ENCODE measurements at regions not wholly inside any gene's neighbourhood (a gene's known extent, or its start where the extent isn't known, plus 50 kb on each side); places are given as distances from the start of the nearest gene placed in this dataset.
"Not testable (repeated sequence)": the region's sequence is repeated elsewhere in the genome, so short reads cannot be mapped to it uniquely, and the experiment has no call there.

- Mint-ChIP-seq H3K36me3 (peaks cover 2% of the 10 kb centered on the region), H3K9me3 (peaks cover 6% of the 10 kb centered on the region), H3K4me1 (peaks cover 9% of the 10 kb centered on the region), H3K27ac (no peak overlapping the region), H3K4me3 (no peak overlapping the region), H3K27me3 (no peaks in the 10 kb centered on the region)
- no peak for DNase-seq
These were observed 115.7 kb upstream of the IQSEC1 start for GRCh38 chr3:13188975-13189374.

- peaks cover 9% of the 10 kb centered on the region for H3K4me1 Mint-ChIP-seq
- peaks cover 2% of the 10 kb centered on the region for H3K36me3 Mint-ChIP-seq
- no peak for DNase-seq
- no peak overlapping the region for H3K27ac Mint-ChIP-seq
- H3K9me3 Mint-ChIP-seq: peaks cover 6% of the 10 kb centered on the region
- H3K4me3 Mint-ChIP-seq: no peak overlapping the region
- H3K27me3 Mint-ChIP-seq: no peaks in the 10 kb centered on the region
These were observed 115.1 kb upstream of the IQSEC1 start for GRCh38 chr3:13188181-13188779.

- Mint-ChIP-seq H3K4me1 (peaks cover 9% of the 10 kb centered on the region), H3K27ac (no peak overlapping the region), H3K27me3 (no peaks in the 10 kb centered on the region), H3K36me3 (peaks cover 2% of the 10 kb centered on the region), H3K4me3 (no peak overlapping the region), H3K9me3 (peaks cover 6% of the 10 kb centered on the region)
- DNase-seq: no peak
These were observed 114.4 kb upstream of the IQSEC1 start for GRCh38 chr3:13187593-13187992.

- H3K27ac Mint-ChIP-seq: no peak overlapping the region
- peaks cover 8% of the 10 kb centered on the region for H3K9me3 Mint-ChIP-seq
- no peak for DNase-seq
- no peak overlapping the region for H3K4me3 Mint-ChIP-seq
- peaks cover 9% of the 10 kb centered on the region for H3K4me1 Mint-ChIP-seq
- H3K36me3 Mint-ChIP-seq: peaks cover 2% of the 10 kb centered on the region
- H3K27me3 Mint-ChIP-seq: no peaks in the 10 kb centered on the region
These were observed 113.2 kb upstream of the IQSEC1 start for GRCh38 chr3:13186435-13186815.

GRCh38 chr3:13185737-13186434 is 112.7 kb upstream of the IQSEC1 start:
- Mint-ChIP-seq H3K4me3 (no peak overlapping the region), H3K9me3 (peaks cover 8% of the 10 kb centered on the region), H3K4me1 (peaks cover 9% of the 10 kb centered on the region), H3K36me3 (peaks cover 2% of the 10 kb centered on the region), H3K27me3 (no peaks in the 10 kb centered on the region), H3K27ac (no peak overlapping the region)
- no peak for DNase-seq

GRCh38 chr3:13179582-13180210 is 106.5 kb upstream of the IQSEC1 start:
- H3K36me3 Mint-ChIP-seq, H3K4me3 Mint-ChIP-seq, DNase-seq, H3K4me1 Mint-ChIP-seq, H3K27ac Mint-ChIP-seq, H3K27me3 Mint-ChIP-seq: not testable (repeated sequence)
- peaks cover 15% of the 10 kb centered on the region for H3K9me3 Mint-ChIP-seq

- Mint-ChIP-seq H3K4me1 (no peaks in the 10 kb centered on the region), H3K36me3 (peaks cover 4% of the 10 kb centered on the region), H3K27ac (no peak overlapping the region), H3K4me3 (no peak overlapping the region), H3K27me3 (no peaks in the 10 kb centered on the region), H3K9me3 (peaks cover 15% of the 10 kb centered on the region)
- no peak for DNase-seq
These were observed 106.0 kb upstream of the IQSEC1 start for GRCh38 chr3:13179181-13179580.

- Mint-ChIP-seq H3K27me3 (no peaks in the 10 kb centered on the region), H3K9me3 (peaks cover 15% of the 10 kb centered on the region), H3K36me3 (peaks cover 4% of the 10 kb centered on the region), H3K4me3 (no peak overlapping the region), H3K4me1 (no peaks in the 10 kb centered on the region), H3K27ac (no peak overlapping the region)
- no peak for DNase-seq
These were observed 104.9 kb upstream of the IQSEC1 start for GRCh38 chr3:13178107-13178506.

GRCh38 chr3:13177641-13178040 is 104.4 kb upstream of the IQSEC1 start:
- no peak overlapping the region for H3K4me3 Mint-ChIP-seq
- H3K4me1 Mint-ChIP-seq: no peaks in the 10 kb centered on the region
- no peak for DNase-seq
- H3K27me3 Mint-ChIP-seq: no peaks in the 10 kb centered on the region
- peaks cover 15% of the 10 kb centered on the region for H3K9me3 Mint-ChIP-seq
- H3K36me3 Mint-ChIP-seq: peaks cover 4% of the 10 kb centered on the region
- H3K27ac Mint-ChIP-seq: no peak overlapping the region

GRCh38 chr3:13177236-13177635 is 104.0 kb upstream of the IQSEC1 start:
- no peaks in the 10 kb centered on the region for H3K4me1 Mint-ChIP-seq
- H3K36me3 Mint-ChIP-seq: peaks cover 4% of the 10 kb centered on the region
- H3K9me3 Mint-ChIP-seq: peaks cover 12% of the 10 kb centered on the region
- DNase-seq: no peak
- H3K4me3 Mint-ChIP-seq: no peak overlapping the region
- no peak overlapping the region for H3K27ac Mint-ChIP-seq
- no peaks in the 10 kb centered on the region for H3K27me3 Mint-ChIP-seq

- Mint-ChIP-seq H3K4me1 (no peaks in the 10 kb centered on the region), H3K27ac (no peak overlapping the region), H3K4me3 (no peak overlapping the region), H3K9me3 (peaks cover 12% of the 10 kb centered on the region), H3K27me3 (no peaks in the 10 kb centered on the region), H3K36me3 (peaks cover 4% of the 10 kb centered on the region)
- no peak for DNase-seq
These were observed 103.2 kb upstream of the IQSEC1 start for GRCh38 chr3:13176445-13176844.

GRCh38 chr3:13174803-13175135 is 101.5 kb upstream of the IQSEC1 start:
- Mint-ChIP-seq H3K4me1 (no peaks in the 10 kb centered on the region), H3K4me3 (no peak overlapping the region), H3K9me3 (peaks cover 10% of the 10 kb centered on the region), H3K27ac (no peak overlapping the region), H3K36me3 (peaks cover 4% of the 10 kb centered on the region), H3K27me3 (no peaks in the 10 kb centered on the region)
- no peak for DNase-seq

- no peak for DNase-seq
- Mint-ChIP-seq H3K4me3 (no peak overlapping the region), H3K36me3 (peaks cover 3% of the 10 kb centered on the region), H3K9me3 (peaks cover 8% of the 10 kb centered on the region), H3K27me3 (no peaks in the 10 kb centered on the region), H3K4me1 (no peaks in the 10 kb centered on the region), H3K27ac (no peak overlapping the region)
These were observed 101.0 kb upstream of the IQSEC1 start for GRCh38 chr3:13174011-13174802.

- Mint-ChIP-seq H3K4me1 (no peaks in the 10 kb centered on the region), H3K9me3 (no peaks in the 10 kb centered on the region), H3K36me3 (no peaks in the 10 kb centered on the region), H3K27ac (no peak overlapping the region), H3K4me3 (no peak overlapping the region), H3K27me3 (no peaks in the 10 kb centered on the region)
- DNase-seq: no peak
These were observed 100.0 kb upstream of the IQSEC1 start for GRCh38 chr3:13173186-13173585.

- no peaks in the 10 kb centered on the region for H3K9me3 Mint-ChIP-seq
These were observed 99.4 kb upstream of the IQSEC1 start for GRCh38 chr3:13172644-13173013.

More at GRCh38 chr3:13172644-13173013, 99.4 kb upstream of the IQSEC1 start:
- Mint-ChIP-seq H3K27ac (no peak overlapping the region), H3K36me3 (no peaks in the 10 kb centered on the region), H3K4me3 (no peak overlapping the region), H3K4me1 (no peaks in the 10 kb centered on the region), H3K27me3 (no peaks in the 10 kb centered on the region)
- no peak for DNase-seq
